Activated T-cell treated with anti-CD3 and anti-CD28 coated beads, Interleukin-2, amount 50 U/mL, for 1 hour (primary cell): ENCODE measurements at regions not wholly inside any gene's neighbourhood (a gene's known extent, or its start where the extent isn't known, plus 50 kb on each side); places are given as distances from the start of the nearest gene placed in this dataset.

Experiments used
- DNase-seq: peaks from one replicate; pipeline ENCODE4 v3.0.0-alpha.2; 2020

- DNase-seq = no peak
Observed at GRCh38 chr3:72698154-72698917, 149.9 kb downstream of the SHQ1 start.

DNA sequence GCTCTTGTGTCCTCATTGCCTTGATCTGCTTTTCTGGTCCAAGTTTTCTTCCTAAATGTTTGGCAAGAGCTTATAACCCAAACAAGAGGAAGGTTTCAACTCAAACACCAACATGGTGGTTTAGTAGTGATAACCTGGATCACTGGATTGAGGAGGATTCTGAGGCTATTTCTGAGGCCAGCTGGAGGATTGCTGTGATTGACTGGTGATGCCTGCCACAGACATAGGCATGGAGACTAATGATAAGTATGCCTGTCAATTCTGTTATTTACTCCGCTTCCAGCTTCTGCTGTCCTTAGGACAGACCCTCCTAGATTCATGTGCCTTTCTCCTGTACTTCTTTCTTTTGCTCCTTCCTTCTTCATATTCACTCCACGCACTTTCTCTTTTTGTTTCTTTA is 150.5 kb downstream of the SHQ1 start:
- no peak for DNase-seq

GRCh38 chr3:72696815-72697214 is 151.4 kb downstream of the SHQ1 start:
- DNase-seq = no peak

DNA sequence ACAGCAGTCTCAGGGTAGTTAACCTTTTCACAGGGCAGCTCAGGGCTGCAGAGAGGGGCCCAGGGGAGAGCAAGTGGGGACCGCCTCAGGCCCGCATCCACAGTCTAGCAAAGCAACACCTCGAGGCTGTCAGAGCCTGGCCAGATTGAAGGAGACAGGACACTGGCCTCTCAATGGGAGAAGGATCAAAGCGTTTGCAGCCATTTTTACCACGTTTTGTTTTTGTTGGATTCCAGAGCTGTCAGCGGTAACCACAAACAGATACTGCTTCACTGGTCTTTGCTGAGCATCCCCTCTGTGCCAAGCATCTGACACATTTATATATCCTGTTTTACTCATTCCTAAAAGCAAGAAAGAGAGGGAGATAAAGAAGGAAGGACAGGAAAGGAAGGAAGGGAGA is 153.8 kb downstream of the SHQ1 start:
- no peak for DNase-seq

- DNase-seq = no peak
Observed at GRCh38 chr3:72692990-72693389, 155.3 kb downstream of the SHQ1 start.

- no peak for DNase-seq
Observed at GRCh38 chr3:72690629-72691028, 157.6 kb downstream of the SHQ1 start.

GRCh38 chr3:72682936-72683452 is 165.3 kb downstream of the SHQ1 start:
- no peak for DNase-seq

DNA sequence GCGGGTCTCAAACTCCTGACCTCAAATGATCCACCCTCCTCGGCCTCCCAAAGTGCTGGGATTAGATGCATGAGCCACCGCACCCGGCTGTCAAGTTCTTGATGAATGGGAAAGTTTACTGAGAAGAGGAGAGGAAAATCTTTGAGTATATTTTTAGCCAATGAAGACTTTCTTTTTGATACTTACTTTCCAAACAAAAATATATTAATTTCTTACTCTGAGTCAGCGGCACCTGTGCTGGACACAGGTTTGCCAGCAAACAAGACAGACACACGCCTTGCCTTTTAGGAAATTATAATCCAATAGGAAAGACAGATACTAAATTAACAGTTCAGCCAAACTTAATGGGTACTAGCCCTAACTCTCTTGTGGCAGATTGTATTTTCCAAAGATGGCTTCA is 166.6 kb downstream of the SHQ1 start:
- no peak for DNase-seq

DNA sequence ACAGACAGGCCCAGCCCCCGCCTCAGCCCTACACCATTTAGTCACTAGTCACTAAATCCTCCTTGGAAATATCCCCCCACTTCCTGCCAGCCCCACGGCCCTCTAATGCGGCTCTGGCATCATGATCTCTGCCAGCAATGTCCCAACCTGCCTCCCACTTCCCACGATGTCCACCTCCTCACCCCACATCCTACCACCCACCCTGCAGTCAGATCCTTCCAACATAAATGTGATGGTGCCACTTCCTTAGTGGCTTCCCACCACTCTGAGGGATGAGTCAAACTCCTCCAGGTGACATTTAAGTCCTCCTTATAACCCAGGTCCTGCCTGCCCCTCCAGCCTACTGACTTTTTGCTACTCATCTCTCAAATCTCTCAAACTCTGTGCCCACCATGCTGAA is 167.5 kb downstream of the SHQ1 start:
- DNase-seq = no peak

GRCh38 chr3:72679540-72680198 is 168.6 kb downstream of the SHQ1 start:
- DNase-seq = no peak

GRCh38 chr3:72678867-72679266 is 169.4 kb downstream of the SHQ1 start:
- no peak for DNase-seq

DNA sequence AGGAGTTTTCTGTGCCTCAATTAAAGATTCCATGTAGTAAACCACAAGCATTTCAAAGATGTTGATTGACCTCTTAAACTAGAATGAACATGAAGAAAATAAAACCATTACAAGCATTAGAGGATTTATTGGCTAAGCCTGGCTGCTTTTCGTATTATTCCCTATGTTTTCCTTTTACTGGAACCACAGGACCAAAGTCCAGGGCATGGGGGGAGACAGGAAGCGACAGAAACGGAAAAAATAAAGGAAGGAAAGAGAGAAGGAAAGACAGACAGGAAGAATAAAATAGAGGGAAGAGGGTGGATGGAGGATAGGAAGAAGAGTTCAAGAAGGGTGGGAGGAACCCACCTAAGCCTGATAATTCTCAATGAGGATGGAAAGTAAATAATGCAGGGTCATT is 169.9 kb downstream of the SHQ1 start:
- no peak for DNase-seq

DNA sequence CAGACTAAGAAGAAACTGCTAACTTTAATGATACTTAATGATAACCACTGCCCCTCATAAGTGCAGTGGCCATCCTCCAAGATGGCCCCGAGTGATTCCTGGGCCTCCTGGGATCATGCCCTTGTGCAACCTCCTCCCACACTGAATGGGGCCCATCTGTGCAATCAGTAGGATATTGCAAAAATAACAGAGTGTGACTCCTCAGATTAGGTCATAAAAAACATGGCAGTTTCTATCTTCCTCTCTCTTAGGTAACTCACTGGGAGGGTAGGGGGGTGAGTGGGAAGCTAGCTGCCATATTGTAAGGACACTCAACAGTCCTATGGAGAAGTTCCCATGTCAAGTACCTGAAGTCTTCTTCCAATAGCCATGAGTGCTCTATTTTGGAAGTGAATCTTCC is 173.0 kb downstream of the SHQ1 start:
- DNase-seq = no peak

DNA sequence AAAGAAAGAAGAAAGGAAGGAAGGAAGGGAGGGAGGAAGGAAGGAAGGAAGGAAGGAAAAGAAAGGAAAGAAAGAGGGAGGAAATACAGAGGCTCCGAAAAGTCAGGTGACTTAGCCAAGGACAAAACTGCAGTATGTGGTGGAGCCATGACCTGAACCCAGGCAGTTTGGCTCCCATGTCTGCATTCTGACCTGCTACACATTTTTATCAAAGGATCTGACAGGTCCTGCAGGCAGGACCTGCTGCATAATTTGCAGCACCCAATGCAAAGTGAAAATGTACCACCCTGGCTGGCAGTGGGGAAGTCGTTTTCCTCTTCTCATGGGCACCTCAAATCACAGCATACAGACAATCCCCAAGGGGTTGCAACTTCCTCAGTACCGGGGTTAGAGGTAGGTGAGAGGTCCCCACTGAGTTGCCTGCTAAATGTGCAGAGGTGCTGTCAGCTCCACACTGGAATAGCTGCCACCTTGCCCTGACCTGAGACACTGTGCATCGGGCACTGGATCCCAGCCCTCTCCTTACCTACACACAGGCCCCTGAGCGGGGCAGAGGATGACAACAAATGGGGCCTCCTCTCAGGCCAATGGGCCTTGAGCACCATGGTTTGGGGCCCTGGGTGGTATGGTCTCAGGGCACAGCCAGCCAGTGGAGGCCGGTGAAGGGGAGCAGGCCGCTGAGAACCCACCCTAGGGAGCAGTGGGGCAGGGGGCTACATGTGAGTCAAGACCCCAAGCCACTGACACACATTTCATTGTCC is 175.1 kb downstream of the SHQ1 start:
- no peak for DNase-seq

DNA sequence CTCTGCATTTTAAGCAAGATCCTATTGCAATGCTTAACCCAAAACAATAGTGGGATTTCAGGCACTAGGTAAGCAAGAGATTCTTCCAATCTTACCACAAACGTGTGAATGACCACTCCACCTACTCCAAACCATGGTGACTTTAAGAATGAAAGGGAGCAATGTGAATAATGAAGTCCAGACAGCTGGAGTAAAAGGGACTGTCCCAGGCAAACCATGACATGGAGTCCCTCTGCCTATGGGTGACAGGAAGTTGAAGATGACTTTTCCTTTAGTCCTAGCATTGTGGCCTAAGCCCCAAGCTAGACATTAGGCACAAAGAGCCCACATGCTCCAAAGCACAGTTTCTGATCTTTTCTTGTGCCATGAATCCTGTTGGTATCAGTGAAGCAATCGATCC is 179.0 kb downstream of the SHQ1 start:
- no peak for DNase-seq

DNA sequence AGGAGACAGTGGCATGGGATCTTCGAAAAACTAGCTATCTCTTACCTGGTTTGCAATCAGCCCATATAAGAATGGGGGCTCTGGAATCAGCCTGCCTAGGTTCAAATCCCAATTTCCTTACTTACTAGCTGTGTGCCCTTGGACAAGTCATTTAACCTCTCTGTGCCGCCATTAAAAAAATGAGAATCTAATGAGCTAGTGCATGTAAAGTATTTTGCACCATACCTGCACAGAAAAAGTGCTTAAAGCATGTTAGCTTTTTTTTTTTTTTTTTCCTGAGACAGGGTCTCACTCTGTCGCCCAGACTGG is 181.8 kb downstream of the SHQ1 start:
- DNase-seq = no peak

DNA sequence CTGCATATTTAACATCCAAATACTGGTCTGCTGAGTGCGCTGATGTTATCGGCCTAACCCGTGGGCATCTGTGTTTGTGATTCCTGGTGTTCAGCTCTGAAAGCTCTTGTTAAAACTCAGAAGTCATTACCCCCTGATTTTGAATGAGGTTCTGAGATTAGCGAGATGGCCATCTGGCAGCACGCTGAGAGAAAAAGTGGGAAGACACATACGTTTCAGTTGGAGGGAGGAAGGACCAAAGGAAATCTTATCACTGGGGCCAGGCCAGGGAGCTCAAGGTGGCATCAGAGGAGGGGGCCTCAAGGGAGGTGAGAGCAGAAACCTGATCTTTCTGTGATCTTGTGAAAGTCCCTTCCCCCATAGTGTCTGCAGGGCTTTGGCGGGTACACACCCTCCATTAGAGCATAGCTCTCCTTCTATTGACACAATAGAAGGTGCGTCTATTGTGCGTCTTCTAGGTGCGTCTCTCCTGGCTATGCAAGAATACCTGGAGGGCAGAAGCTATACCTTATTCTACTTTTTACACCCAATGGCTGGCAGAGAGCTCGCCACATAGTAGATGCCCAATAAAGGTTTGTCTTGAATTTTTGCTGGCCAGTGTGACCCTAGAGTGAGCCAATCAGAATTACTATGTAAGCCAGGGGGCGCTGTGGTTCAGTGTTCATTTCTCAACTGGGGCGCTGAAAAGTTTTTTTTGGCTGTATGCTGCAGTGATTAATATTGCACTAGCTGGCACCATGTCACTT is 182.4 kb downstream of the SHQ1 start:
- DNase-seq = peak; percentile 56

DNA sequence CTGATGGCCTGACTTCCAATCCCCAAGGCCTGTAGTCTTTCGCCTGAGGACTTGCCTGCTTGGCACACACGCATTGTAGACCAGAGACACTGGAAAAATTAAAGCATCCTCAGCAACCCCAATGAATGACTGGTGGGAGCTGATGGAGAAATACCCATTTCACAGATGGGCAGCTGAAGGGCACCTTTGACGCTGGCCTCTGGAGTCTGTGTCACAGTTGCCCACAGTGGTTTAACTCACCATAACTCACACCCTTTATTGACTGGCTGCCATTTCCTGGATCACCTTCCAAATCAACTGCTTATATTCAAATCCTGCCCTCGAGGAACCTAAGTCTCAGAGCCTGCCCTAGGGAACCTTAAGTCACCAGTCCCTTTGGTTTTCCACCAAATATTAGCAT is 183.1 kb downstream of the SHQ1 start:
- no peak for DNase-seq

- no peak for DNase-seq
Observed at GRCh38 chr3:72664184-72664975, 183.9 kb downstream of the SHQ1 start.

- DNase-seq = no peak
Observed at GRCh38 chr3:72663429-72663828, 184.8 kb downstream of the SHQ1 start.

GRCh38 chr3:72661115-72661457 is 187.2 kb downstream of the SHQ1 start:
- no peak for DNase-seq

- no peak for DNase-seq
Observed at GRCh38 chr3:72660270-72661114, 187.8 kb downstream of the SHQ1 start.
